Anterior cingulate cortex (tissue), 58 donors: ENCODE measurements at regions not wholly inside any gene's neighbourhood (a gene's known extent, or its start where the extent isn't known, plus 50 kb on each side); places are given as distances from the start of the nearest gene placed in this dataset.

Experiments used
- DNase-seq, 58 donors: peaks; one replicate each; lab custom pipeline; 2025; lab: John Stamatoyannopoulos, UW

DNA sequence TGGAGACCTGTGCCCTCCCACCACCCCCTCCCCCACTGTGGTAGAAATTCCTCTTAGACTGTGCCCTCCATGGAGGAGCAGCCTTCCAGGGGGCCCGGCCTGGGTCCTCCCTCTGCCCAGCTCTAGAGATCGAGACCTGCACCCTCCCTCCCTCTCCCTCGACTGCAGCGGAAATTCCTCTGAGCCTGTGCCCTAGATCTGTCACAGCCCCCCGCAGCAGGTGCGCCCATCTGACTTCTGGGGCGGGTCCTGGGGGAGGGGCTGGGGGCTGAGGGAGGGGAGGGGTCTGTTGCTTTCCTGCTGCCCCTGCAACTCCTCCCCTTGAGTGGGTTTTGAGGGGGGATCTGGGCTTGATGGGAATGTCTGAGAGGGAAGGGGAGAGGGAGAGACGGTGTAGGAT, 177.8 kb upstream of the GSE1 start:
- no peak for DNase-seq

- no peak for DNase-seq
Observed at GRCh38 chr16:85435700-85436099, 177.4 kb upstream of the GSE1 start.

- DNase-seq = no peak
Observed at GRCh38 chr16:85436207-85436606, 176.9 kb upstream of the GSE1 start.

- DNase-seq = peak in 4 of 58 donors; percentile 11 to 45 (median 26)
Observed at GRCh38 chr16:85436636-85437165, 176.4 kb upstream of the GSE1 start.

GRCh38 chr16:85437166-85438052, 175.7 kb upstream of the GSE1 start:
- DNase-seq = peak in 8 of 58 donors; percentile 19 to 53 (median 38)

DNA sequence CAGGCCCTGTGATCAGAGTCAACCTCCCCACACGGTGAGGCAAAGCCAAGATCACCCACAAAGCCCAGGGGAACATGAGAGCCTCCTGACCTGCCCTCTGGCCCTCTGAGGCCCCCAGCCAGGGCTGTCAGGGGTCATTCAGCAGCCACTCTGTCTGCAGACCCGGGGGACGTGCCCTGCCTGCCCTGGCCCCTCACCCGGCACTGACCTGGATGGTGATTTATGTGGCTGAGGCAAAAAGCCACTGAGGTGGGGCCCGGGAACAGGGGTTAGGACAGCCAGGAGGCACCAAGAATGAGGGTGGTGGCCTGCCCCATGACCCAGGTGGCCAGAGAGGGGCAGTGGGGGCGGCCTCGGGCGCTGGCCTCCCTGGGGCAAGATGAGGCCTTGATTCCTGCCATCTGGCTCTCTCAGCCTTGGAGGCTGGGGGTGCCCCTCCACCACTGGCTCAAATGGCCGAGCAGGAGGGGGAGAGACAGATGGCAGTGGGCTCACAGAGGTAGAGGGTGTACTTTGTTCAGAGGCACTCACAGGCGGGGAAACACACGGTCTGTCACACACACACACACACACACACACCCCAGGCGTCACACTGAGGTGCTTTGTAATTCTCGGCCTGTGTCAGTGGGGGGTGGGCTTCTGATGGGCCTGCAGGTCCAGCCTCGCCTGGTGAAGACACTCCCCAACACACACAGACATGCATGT, 174.0 kb upstream of the GSE1 start:
- DNase-seq = no peak

DNA sequence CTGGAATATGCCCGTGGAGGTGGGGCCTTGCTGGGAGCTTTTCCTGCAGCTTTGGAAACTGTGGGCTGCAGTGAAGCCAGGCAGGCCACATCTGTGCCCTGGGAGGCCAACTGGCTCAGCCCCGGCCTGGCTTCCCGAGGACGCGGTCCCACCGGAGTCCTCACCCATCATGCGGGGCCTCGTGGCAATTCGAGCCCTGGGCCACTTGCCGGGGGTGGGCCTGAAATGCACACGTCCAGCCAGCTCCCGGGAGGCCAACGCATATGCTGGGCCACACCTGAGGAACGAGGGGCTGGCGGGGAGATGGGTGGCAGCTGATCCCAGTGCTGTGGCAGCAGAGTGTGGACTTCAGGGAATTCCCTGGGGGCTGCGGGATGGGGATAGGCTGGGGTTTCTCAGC, 172.4 kb upstream of the GSE1 start:
- no peak for DNase-seq

DNA sequence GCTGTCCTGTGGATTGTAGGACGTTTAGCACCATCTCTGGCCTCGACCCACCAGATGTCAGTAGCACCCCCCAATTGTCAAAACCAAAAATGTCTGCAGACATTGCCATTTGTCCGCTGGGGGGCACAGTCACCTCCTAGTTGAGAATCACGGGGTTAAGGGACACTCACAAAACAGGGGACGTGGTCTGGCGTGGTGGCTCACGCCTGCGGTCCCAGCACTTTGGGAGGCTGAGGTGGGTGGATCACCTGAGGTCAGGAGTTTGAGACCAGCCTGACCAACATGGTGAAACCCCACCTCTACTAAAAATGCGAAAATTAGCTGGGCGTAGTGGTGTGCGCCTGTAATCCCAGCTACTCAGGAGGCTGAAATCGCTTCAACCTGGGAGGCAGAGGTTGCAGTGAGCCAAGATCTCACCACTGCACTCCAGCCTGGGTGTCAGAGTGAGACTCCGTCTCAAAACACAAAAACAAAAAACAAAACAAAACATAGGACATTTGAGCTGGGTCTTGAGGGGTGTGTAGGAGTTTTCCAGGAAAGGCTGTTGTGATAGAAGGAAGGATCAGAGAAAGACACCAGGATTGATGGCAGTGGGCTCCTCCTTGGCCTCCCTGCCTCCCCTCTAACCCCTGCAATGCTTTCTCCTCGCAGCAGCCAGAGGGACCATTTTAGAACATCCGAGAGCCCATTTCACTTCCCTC, 171.8 kb upstream of the GSE1 start:
- DNase-seq = no peak

DNA sequence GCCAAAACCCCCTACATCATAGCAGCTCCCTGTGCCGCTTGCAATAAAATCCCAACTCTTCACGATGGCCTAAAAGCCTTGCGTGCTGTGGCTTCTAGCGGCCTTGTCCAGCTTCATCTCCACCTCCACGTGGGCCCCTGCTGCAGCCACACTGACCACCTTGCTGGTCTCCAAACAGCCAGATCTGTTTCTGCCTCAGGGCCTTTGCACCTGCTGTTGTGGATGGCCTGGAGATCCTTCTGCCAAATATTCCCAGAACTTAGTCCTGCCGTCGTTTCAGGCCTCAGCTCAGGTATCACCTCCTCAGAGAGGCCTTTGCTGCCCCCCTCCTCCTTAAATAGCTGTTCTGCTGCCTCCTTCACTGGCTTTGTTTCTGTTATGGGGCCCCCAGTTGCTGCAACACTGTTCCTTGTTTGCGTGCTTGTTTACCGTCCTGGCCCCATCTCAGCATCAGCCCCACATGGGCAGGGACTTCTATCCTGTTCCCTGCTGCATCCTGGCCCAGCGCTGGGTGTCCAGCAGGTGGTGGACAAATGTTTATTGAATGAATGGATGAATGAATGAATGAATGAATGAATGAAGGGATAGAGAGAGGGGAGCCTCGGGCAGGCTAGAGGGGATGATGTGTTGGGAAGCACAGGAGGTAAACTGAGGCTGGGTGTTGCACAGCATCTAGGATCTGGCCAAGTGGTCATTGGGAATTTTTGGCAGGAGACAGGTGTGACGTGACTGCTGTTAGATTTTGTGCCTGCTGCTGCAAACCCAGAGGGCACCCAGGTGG, 171.0 kb upstream of the GSE1 start:
- no peak for DNase-seq

DNA sequence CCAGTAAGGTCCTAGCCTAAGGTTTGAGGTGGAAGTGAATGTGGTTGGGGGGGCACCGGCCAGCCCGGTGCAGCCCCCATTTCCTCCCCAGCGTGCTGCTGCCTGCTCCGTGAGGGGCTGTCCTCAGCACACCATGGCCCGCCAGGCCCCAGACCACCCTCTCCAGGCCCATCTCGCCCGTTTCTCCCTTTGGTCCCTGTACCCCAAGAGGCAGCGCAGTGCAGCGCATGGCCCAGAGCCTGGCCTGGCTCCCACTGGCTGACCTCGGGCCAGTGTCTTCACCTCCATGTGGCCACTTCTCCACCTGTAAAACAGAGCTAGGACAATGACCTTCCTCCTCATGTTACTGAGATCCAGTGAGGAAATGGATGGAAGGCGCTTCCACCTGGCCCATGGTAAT, 170.0 kb upstream of the GSE1 start:
- no peak for DNase-seq

DNA sequence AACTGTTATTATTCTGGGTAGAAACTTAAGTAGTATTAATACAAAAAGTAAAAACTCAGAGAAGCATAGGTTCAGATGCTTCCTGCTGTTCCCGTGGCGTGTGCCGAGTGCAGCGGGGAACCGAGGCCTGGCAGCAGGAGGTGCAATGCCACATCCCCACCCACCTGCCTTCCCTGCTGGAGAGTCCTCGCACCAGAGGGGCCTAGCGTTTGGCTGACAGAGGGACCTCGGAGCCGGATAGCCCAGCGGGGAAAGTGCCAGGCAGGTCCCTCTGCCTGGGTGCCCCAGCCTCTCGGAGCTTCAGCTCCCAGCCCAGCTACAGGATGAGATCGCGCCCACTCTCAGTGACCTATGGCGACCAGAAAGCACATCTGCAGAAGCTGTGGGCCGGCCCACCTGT, 169.6 kb upstream of the GSE1 start:
- DNase-seq = no peak

DNA sequence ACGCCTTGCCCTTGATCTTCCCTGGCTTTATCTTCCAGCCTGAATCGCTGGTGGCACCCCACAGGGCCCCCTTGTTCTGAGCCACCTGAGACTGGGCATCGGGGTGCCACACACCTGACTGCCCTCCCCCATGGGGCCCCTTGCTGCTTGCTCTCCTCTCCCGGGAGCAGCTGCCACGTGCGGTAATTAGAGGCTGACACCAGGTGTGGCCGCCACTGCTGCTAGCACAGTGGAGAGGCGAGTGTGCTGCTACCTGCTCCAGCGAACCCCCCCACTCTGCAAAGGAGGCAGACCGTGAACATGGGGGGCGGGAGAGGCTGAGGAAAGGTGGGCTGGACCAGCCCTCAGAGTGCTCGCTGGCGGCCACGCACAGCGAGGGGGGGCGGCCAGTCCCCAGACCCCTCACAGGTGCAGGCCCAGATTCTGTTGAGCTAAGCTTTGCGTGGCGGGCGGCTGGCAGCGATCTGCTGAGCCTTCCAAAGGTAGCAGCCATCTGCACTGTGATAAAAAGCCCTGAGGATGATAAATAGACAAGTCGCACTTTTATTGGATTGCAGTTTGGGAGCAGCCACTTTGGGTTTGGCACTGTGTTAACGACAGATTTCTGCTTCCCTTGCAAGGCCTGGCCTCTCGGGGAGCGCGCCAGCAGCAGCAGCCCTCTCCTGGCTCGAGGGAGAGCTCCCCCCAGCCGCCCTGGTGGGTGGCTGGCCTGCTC, 167.9 kb upstream of the GSE1 start:
- DNase-seq = peak in 27 of 58 donors; percentile 13 to 77 (median 51)

GRCh38 chr16:85445779-85446222, 167.3 kb upstream of the GSE1 start:
- peak in 8 of 58 donors; percentile 13 to 62 (median 36) for DNase-seq

DNA sequence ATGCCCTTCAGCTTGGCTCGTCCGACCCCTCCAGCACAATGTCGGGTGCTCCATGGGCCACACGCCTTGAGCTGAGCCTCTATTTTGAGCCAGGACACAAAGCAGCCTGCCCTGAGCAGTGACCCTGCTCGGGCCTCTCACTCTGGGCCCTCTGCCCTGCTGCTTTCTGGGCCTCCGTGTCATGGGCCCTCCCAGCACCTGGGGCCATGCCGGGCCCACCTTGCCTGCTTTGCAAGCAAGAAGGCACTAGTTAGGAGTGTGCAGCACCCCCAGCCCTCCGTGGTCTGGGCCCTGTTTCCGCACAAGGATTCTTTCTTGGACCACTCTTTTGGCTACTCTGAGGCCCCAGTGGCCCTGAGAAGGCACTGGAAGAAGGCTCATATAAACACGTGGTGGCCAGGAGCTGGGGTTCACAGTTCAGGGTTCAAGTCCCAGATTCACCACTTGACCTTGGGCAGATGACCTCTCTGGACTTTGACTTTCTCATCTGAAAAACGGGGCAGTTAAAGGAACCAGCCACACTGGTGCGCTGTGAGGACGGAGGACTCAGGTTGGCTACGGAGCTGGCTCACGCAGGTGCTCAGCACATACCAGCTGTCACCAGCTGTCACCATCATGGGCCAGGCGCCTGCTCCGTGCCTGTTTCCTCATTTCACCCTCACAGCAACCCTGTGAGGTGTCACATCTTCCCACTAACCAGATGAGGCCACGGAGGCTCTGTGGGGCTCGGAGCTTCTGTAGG, 166.0 kb upstream of the GSE1 start:
- DNase-seq = no peak

- no peak for DNase-seq
Observed at GRCh38 chr16:85447693-85448313, 165.3 kb upstream of the GSE1 start.

GRCh38 chr16:85448557-85449190, 164.4 kb upstream of the GSE1 start:
- DNase-seq = no peak

GRCh38 chr16:85449191-85449884, 163.8 kb upstream of the GSE1 start:
- peak in 7 of 58 donors; percentile 12 to 30 (median 25) for DNase-seq
